ENCODE measurements at regions not wholly inside any gene's neighbourhood (a gene's known extent, or its start where the extent isn't known, plus 50 kb on each side); places are given as distances from the start of the nearest gene placed in this dataset.
"Not testable (repeated sequence)": the region's sequence is repeated elsewhere in the genome, so short reads cannot be mapped to it uniquely, and the experiment has no call there.

- DNase-seq (ENCODE audit: low read depth); H3K4me3 ChIP-seq (ENCODE audit: low read depth, low read length): not testable (repeated sequence)
Measured at GRCh38 chr9:61523897-61524620, 334.2 kb downstream of the SPATA31A7 start.

DNA sequence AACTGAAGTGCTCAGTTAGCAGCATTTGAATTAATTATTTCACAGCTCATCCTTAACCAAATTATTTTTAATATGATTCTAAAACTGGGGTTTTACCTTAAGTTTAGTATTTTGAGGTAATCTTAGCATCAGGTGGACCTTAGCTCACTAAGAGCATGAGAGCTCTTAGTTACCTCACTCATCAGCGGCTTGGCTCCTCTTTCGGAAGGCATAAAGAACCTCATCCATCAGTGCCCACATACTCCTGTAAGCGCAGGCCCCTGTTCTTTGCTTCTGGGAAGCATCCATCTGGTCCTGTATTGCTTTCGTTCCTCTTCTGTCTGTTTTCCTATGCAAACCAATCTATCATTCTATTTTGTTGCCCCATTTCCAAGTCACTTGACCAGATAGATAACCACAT is 335.8 kb downstream of the SPATA31A7 start:
- H3K4me3 ChIP-seq (ENCODE audit: low read depth, low read length); DNase-seq (ENCODE audit: low read depth): not testable (repeated sequence)

DNA sequence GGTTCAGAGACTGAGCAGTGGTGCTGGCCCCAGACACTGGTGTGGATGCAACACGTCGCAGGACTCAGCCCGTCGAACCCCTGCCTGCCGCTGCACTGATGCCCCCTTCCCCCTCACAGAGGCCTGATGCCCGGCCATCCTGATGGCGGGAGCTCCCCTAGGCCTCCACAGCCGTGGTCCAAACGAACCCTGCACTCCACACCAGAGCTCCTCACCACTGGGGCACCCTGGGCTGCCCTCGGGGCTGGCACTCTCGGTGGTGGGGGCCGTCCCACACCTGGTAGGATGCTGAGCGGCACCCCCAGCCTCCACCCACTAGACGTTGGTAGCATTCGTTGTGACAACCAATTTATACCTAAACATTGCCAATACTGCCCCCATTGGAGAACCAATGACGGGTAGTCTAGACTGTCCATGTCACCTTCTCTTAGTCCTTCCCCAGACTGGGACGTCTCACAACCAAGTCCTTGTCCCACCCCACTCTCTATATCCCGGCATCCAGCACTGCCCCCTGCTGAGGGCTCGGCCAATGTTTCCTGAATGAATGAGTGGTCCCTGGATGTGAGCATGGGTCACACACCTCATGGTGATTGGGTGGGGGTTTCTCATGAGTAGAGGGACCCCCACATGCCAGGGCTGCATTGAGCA is 360.4 kb downstream of the SPATA31A7 start:
- TF ChIP-seq, protein P1, sequence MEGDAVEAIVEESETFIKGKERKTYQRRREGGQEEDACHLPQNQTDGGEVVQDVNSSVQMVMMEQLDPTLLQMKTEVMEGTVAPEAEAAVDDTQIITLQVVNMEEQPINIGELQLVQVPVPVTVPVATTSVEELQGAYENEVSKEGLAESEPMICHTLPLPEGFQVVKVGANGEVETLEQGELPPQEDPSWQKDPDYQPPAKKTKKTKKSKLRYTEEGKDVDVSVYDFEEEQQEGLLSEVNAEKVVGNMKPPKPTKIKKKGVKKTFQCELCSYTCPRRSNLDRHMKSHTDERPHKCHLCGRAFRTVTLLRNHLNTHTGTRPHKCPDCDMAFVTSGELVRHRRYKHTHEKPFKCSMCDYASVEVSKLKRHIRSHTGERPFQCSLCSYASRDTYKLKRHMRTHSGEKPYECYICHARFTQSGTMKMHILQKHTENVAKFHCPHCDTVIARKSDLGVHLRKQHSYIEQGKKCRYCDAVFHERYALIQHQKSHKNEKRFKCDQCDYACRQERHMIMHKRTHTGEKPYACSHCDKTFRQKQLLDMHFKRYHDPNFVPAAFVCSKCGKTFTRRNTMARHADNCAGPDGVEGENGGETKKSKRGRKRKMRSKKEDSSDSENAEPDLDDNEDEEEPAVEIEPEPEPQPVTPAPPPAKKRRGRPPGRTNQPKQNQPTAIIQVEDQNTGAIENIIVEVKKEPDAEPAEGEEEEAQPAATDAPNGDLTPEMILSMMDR (IDR thresholded peaks at IDR 0.05; ENCODE audit: low read depth, low read length, missing control alignments) = peak; percentile 2
- DNase-seq (ENCODE audit: low read depth); H3K4me3 ChIP-seq (ENCODE audit: low read depth, low read length): not testable (repeated sequence)

- not testable (repeated sequence) for DNase-seq (ENCODE audit: low read depth); H3K4me3 ChIP-seq (ENCODE audit: low read depth, low read length)
Measured at GRCh38 chr9:61571403-61572127, 381.7 kb downstream of the SPATA31A7 start.

DNA sequence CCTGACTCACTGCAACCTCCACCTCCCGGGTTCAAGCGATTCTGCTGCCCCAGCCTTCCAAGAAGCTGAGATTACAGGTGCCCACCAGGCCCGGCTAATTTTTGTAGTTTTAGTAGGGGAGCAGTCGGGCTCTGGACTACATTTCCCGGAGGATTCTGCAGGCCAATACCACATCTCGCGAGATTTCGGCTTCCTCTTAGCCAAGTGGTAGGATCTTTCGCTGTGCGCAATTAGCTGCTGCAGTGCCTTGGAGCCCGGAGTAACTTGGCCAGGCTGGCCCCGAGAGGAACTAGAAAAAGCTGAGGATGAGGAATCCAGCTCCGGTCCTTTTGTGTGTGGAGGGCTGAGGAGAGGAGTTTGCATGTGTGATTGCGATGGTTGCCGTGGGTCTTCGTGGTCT is 382.5 kb downstream of the SPATA31A7 start:
- not testable (repeated sequence) for H3K4me3 ChIP-seq (ENCODE audit: low read depth, low read length); DNase-seq (ENCODE audit: low read depth)

DNA sequence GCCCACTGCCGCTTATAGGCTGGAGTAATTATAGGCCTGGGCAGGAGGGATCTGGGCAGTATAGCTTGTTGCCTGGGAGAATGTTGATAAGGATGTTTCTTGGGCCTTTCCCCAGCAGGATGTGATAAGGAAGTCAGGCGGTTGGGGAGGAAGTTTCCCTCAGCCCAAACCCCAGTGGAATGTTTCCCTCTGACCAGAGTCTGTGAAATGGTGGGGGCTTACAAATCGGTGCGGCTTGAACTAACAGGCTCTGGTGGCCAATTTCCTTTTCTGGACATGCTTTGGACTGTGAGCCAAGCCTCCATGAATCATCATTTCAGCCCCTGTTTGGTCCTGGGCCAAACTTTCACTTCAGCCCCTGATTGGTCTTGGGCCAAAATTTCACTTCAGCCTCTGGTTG is 383.6 kb downstream of the SPATA31A7 start:
- not testable (repeated sequence) for H3K4me3 ChIP-seq (ENCODE audit: low read depth, low read length); DNase-seq (ENCODE audit: low read depth)
